ENCODE measurements at regions not wholly inside any gene's neighbourhood (a gene's known extent, or its start where the extent isn't known, plus 50 kb on each side); places are given as distances from the start of the nearest gene placed in this dataset.

GRCh38 chr20:11249683-11250082 is 575.9 kb upstream of the JAG1 start:
- TF ChIP-seq, protein P1, sequence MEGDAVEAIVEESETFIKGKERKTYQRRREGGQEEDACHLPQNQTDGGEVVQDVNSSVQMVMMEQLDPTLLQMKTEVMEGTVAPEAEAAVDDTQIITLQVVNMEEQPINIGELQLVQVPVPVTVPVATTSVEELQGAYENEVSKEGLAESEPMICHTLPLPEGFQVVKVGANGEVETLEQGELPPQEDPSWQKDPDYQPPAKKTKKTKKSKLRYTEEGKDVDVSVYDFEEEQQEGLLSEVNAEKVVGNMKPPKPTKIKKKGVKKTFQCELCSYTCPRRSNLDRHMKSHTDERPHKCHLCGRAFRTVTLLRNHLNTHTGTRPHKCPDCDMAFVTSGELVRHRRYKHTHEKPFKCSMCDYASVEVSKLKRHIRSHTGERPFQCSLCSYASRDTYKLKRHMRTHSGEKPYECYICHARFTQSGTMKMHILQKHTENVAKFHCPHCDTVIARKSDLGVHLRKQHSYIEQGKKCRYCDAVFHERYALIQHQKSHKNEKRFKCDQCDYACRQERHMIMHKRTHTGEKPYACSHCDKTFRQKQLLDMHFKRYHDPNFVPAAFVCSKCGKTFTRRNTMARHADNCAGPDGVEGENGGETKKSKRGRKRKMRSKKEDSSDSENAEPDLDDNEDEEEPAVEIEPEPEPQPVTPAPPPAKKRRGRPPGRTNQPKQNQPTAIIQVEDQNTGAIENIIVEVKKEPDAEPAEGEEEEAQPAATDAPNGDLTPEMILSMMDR (IDR thresholded peaks at IDR 0.05) = no peak
- no peak for TF ChIP-seq EZH2 (IDR thresholded peaks at IDR 0.05)
